ENCODE measurements at regions not wholly inside any gene's neighbourhood (a gene's known extent, or its start where the extent isn't known, plus 50 kb on each side); places are given as distances from the start of the nearest gene placed in this dataset.
"Not testable (repeated sequence)": the region's sequence is repeated elsewhere in the genome, so short reads cannot be mapped to it uniquely, and the experiment has no call there.

DNA sequence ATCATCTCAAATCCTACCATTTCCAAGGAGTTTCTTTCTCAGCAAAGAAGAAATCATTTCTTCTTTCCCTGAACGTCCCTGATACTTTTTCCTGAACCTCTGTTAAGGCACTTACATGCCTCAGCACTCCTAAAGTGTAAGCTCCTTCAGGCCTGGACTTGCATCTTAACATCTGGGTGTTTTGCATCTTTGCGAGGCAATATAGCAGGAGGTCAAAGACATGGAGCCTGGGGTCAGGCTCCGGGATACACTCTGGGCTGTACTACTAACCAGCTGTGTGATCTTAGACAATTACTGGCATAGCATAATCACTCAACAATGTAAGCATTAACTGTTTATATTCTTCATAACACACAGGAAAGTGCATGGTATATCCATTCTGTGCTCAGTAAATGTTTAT, 275.5 kb upstream of the BOD1L1 start:
- no peak for DNase-seq

- DNase-seq = no peak
These were observed 276.4 kb upstream of the BOD1L1 start for GRCh38 chr4:13903901-13904300.

- no peak for DNase-seq
These were observed 278.0 kb upstream of the BOD1L1 start for GRCh38 chr4:13905543-13905942.

DNA sequence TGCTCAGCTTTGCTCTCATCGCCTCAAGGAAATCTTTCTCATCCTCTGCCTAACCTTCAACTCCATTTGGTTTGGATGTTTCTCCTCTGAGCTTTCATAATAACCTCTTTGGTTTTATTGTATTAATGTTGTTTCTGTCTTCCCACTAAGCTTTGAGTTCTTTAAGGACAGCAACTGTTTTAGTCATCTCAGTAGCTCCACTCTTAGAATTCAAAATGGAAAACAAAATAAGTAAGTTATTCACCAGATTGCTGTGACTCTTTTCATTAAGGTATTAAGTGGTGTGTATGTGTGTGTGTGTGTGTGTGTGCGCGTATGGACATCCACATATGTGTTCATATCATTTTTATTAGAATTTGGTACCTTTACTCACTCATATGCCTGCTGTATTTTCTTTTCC, 279.2 kb upstream of the BOD1L1 start:
- no peak for DNase-seq

- no peak for DNase-seq
These were observed 279.8 kb upstream of the BOD1L1 start for GRCh38 chr4:13907255-13907751.

- no peak for DNase-seq
These were observed 280.9 kb upstream of the BOD1L1 start for GRCh38 chr4:13908455-13908854.

DNA sequence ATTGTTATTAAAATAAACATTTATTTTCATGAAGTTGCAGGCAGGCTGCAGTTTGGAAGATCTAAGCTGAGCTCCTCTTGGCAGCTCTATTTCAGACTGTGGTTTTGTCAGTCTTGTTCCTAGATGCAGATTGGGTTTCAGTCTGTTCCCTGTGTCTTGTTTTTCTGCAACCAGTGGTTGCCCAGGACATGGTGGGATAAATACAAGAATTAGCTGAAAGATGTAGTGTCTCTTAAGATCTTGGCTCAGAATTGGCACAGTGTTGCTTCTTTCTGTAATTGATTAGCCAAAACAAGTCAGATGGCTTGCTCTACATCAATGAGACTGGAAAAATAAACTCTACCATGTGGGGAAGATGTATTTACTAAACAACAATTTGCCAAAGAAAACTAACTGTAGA, 283.0 kb upstream of the BOD1L1 start:
- no peak for DNase-seq

DNA sequence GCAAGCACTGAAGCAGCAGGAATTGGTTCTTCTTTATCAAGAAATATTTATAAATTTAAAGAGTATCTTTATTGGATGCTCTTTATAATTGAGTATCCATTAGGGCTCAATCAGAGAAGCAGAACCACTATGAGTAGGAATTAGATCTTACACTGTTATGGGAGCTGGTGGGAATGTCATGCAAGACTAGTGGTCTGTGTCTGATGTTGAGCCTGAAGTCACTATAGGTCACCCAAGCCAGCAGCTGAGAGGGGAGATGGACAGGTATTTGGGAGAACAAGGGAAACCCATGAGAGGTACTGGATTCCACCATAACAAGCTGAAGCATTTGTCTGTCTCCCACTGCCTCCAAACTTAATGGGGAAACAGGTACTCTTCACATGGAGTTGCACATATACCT, 283.7 kb upstream of the BOD1L1 start:
- DNase-seq = no peak

- DNase-seq = no peak
These were observed 285.0 kb upstream of the BOD1L1 start for GRCh38 chr4:13912436-13912925.

DNA sequence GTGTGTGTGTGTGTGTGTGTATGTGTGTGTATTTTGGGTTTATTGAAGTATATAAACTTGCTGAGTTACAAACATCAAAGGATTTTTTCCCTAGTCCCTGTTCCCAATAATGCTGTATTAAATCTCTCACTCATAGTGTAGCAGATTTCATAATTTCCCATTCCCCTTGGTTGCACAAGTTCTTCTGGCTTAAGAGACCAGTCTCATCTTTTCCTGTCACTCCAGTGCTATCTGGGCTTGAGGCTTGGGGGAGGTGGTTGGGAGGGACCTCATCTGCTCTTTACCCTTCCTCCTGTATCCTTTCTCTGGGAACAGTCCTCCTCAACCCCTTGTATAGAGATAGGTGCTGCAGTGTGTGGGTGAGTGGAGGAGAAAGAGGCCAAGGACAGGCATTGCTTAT, 285.4 kb upstream of the BOD1L1 start:
- no peak for DNase-seq

- DNase-seq = no peak
These were observed 289.5 kb upstream of the BOD1L1 start for GRCh38 chr4:13917015-13917414.

- no peak for DNase-seq
These were observed 290.6 kb upstream of the BOD1L1 start for GRCh38 chr4:13918110-13918509.

DNA sequence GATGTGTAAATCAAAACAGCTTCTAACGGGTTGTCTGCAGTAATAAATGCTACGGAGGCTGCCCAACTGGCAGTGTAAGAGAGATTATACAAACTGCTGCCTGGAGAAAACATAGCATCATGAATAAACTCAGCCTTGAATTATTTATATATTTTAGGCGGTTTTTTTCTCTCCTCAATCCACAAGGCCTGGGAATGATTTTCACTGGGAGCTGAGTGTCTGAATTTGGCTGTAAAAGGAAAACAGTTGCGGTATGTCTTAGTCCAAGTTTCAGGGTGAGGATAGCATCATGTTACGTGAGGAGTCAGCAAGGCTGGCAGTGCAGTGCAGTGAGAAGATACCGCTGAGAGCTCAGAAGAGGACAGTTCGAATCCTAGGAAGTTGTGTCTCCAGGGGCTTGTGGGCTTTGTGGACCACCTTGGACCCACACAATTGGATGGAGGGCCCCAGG, 291.5 kb upstream of the BOD1L1 start:
- no peak for DNase-seq

- no peak for DNase-seq
These were observed 292.8 kb upstream of the BOD1L1 start for GRCh38 chr4:13920111-13920875.

DNA sequence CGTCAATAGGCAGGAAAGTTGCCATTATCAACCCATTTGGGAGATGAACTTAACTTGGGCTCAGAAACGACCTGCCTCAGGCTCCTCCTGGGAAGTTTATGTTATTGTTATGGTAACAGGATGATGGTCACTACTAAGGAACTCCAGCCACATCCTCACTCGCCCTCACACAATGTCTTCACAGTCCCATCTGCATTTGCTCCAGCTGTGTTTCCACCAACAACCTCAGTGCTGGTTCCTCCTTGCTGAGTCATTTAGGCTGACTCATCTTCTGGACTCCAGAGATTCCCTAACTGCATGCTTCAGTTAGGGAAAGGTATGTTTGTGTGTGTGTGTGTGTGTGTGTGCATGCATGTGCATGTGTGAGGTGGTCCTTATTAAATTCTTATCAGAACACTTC, 293.4 kb upstream of the BOD1L1 start:
- DNase-seq = no peak

GRCh38 chr4:13921805-13922204, 294.3 kb upstream of the BOD1L1 start:
- no peak for DNase-seq

DNA sequence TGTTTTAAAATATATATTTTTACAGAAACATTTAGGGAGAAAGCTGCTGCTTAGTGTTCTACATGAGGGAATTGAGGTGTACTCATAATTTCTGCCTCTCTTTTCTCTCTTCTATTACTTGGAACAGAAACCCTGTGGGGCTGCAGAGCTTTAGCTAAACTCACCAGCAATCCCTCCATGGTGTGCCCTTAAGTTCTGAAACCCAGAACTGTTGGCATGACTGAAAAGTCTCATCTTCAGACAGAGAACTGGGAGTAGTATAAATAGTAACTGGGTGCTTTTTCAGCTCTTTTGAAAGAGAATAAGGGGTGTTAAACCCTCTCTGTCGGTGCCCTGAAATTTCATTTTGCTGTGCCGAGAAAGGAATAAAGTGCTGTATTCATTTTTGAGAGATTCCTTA, 294.9 kb upstream of the BOD1L1 start:
- DNase-seq = no peak

- no peak for DNase-seq
These were observed 295.5 kb upstream of the BOD1L1 start for GRCh38 chr4:13922873-13923645.

DNA sequence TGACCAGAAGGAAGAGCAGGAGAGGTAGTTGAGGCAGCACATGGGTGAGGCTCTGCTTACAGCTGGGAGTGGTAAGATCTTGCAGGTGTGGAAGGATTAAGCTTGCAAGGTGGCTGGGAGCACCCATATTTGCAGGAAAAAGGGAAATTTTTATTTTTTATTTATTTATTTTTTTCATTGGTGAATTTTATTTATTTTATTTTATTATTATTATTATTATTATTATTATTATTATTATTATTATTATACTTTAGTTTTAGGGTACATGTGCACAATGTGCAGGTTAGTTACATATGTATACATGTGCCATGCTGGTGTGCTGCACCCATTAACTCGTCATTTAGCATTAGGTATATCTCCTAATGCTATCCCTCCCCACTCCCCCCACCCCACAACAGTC, 297.4 kb upstream of the BOD1L1 start:
- DNase-seq = not testable (repeated sequence)

DNA sequence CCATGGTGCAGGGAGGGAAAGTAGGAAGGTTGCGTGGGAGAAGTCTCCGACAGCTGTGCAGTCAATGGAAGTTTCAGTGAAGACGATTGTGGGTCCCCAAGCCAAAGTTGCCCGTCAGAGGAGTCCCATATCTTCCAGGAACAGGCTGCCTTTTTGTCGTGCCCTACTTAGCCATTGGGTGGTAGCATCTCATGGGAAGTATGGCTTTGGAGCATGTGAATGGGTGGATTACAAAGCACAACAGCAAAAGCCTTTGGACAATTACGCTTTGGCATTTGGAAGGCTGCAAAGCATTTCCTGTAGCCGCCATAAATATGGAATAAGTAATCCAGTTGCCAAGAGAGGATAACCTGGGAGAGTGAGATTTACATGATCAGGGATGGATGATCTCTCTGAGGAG, 300.7 kb upstream of the BOD1L1 start:
- no peak for DNase-seq

DNA sequence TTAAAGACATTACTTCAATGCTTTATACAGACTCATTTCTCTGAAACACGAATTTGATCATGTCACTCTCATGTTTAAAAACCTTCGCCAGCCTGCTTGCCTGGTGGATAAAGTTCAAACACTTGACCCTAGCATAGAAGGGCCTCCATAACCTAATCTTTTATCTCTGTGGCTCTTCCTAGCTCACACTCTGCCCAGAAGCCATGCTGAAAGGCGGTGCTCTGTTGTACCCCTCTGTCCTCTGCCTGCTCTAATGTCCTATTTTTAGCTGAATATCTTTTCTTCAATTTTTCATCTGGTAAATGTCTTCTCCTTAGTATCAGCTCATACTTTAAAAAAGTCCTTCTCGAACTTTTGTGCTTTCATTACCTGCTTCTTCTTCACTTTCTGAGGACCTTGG, 302.6 kb upstream of the BOD1L1 start:
- DNase-seq = no peak

DNA sequence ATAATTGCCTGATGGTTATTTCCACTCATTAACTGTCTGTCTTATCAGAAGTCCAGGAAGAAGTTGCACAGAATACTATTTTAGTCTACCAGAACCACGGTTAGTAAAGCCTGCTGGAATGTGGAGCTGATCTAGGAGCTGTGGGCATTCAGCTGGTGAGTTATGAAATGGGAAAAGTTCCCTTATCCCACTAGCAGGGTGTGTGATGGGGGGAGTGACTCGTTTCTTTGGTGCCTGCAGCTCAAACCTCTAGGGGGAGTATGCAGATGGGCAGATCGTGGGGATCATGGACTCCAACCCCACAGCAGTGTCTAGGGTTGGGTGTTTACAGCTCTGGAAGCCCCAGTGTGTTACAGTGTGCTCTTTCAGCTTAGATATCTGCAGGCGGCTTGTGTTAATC, 305.7 kb upstream of the BOD1L1 start:
- no peak for DNase-seq

DNA sequence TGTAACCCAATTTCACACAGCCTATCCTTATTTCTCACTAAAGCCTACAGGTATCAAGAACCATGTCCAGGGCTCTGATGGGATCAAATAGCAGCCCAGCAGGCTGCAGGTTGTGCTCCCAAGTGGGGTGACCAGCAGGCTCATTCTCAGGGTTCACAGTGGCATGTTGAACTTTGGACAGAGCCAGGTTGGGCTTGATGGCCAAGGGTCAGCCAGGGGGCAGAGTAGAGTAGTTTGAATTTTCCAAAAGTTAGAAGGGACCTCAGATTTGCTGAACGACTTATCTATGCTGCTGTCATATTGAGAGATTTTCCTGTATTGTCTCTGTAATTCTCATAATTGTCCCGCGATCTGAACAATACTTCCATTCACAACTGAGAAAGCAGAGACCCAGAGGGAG, 310.8 kb upstream of the BOD1L1 start:
- DNase-seq = no peak

DNA sequence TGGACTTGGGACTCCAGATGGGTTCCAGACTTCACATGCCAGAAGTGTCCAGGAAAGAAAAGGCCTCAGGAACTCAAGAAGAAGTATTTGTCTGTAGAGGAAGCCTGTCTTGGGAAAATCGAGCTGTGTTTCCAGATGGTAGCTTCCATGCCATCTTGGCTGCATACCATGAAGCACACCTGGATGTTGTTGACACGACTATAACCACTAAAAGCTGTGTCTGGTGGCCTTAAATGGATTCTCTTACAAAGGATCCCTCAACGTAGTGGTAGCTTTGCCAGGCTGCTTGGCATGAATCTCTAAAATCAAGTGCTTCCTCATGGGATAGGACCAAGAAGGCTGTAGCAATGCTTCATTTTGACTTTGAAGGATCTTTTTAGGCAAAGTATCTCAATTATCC, 313.4 kb upstream of the BOD1L1 start:
- peak; percentile 62 for DNase-seq
